DND-41 (cell line): ENCODE measurements at regions not wholly inside any gene's neighbourhood (a gene's known extent, or its start where the extent isn't known, plus 50 kb on each side); places are given as distances from the start of the nearest gene placed in this dataset.

ENCODE experiments used
- ATAC-seq: fragments of 200-7000 bp; cut with Tn5 transposase; 3 replicates; pipeline ENCODE4 v1.9.1; 2021; ENCODE audit warnings: low read depth; ENCODE audit not compliant: insufficient read depth
- DNase-seq: peaks from one replicate; pipeline ENCODE4 v3.0.0-alpha.2; 2020
- H2AFZ ChIP-seq: 2 replicates; pipeline ENCODE4 v1.6.0; 2012; ENCODE audit warnings: low read depth, low read length
- H3K27ac ChIP-seq: 2 replicates; pipeline ENCODE4 v1.5.1; 2012; ENCODE audit warnings: low read length, inconsistent platforms
- H3K27me3 ChIP-seq: fragments of 200-600 bp; sonication (generic); 2 replicates; pipeline ENCODE4 v1.6.0; 2012; ENCODE audit warnings: low read length, mild to moderate bottlenecking, inconsistent platforms; ENCODE audit not compliant: insufficient read depth, poor library complexity
- H3K36me3 ChIP-seq: 2 replicates; pipeline ENCODE4 v1.5.1; 2012; ENCODE audit warnings: low read length, inconsistent platforms; ENCODE audit not compliant: insufficient read depth
- H3K4me1 ChIP-seq: 2 replicates; pipeline ENCODE4 v1.5.1; 2012; ENCODE audit warnings: mild to moderate bottlenecking, low read length; ENCODE audit not compliant: insufficient read depth
- H3K4me2 ChIP-seq: 2 replicates; pipeline ENCODE4 v1.6.0; 2012; ENCODE audit warnings: mild to moderate bottlenecking, moderate library complexity, low read length, inconsistent platforms; ENCODE audit not compliant: insufficient read depth
- H3K4me3 ChIP-seq, 2 experiments: fragments of 200-600 bp in 1 of 2; shearing (Covaris generic) in 1 of 2; 2 replicates each; pipeline ENCODE4 v1.5.1; 2012 to 2016; ENCODE audit warnings: inconsistent platforms in 2 of 2, low read length in 2 of 2, mild to moderate bottlenecking in 2 of 2, low read depth in 1 of 2, moderate library complexity in 1 of 2
- H3K79me2 ChIP-seq: 2 replicates; pipeline ENCODE4 v1.6.0; 2012; ENCODE audit warnings: low read length, inconsistent platforms; ENCODE audit not compliant: insufficient read depth
- H3K9ac ChIP-seq: 2 replicates; pipeline ENCODE4 v1.6.0; 2012; ENCODE audit warnings: low read depth, mild to moderate bottlenecking, inconsistent platforms, low read length, moderate library complexity
- H3K9me3 ChIP-seq: 2 replicates; pipeline ENCODE4 v1.5.1; 2012; ENCODE audit warnings: low read length, moderate library complexity, mild to moderate bottlenecking, inconsistent platforms; ENCODE audit not compliant: insufficient read depth, severe bottlenecking
- H4K20me1 ChIP-seq: 2 replicates; pipeline ENCODE4 v1.6.0; 2012; ENCODE audit warnings: low read length; ENCODE audit not compliant: insufficient read depth
- EZH2 ChIP-seq: IDR thresholded peaks from 3 replicates; pipeline ENCODE4 v1.6.1; 2012; ENCODE audit warnings: borderline replicate concordance, low read depth, mild to moderate bottlenecking, moderate library complexity, low read length, inconsistent platforms; ENCODE audit not compliant: severe bottlenecking
- TF ChIP-seq, protein P1 (sequence below): IDR thresholded peaks from 2 replicates; pipeline ENCODE4 v1.5.1; 2012; ENCODE audit warnings: borderline replicate concordance, low read length, moderate library complexity, mild to moderate bottlenecking; ENCODE audit not compliant: poor library complexity, severe bottlenecking; ENCODE audit errors: extremely low read depth

DNA sequence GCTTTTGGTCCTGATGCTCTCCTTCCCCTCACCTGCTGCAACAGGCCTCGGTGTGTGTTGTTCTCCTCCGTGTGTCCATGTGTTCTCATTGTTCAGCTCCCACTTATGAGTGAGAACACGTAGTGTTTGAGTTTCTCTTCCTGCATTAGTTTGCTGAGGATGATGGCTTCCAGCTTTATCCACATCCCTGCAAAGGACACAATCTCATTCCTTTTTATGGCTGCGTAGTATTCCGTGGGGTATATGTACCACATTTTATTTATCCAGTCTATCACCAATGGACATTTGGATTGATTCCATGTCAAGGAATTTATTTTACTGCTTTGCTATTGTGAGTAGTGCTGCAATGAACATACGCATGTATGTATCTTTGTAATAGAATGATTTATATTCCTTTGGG lies 116.9 kb upstream of the SIRPG start:
- no peak for TF ChIP-seq EZH2
- TF ChIP-seq, protein P1, sequence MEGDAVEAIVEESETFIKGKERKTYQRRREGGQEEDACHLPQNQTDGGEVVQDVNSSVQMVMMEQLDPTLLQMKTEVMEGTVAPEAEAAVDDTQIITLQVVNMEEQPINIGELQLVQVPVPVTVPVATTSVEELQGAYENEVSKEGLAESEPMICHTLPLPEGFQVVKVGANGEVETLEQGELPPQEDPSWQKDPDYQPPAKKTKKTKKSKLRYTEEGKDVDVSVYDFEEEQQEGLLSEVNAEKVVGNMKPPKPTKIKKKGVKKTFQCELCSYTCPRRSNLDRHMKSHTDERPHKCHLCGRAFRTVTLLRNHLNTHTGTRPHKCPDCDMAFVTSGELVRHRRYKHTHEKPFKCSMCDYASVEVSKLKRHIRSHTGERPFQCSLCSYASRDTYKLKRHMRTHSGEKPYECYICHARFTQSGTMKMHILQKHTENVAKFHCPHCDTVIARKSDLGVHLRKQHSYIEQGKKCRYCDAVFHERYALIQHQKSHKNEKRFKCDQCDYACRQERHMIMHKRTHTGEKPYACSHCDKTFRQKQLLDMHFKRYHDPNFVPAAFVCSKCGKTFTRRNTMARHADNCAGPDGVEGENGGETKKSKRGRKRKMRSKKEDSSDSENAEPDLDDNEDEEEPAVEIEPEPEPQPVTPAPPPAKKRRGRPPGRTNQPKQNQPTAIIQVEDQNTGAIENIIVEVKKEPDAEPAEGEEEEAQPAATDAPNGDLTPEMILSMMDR = no peak
- no peak overlapping the region for H3K4me3 ChIP-seq
- no peaks in the 10 kb centered on the region for H3K79me2 ChIP-seq
- H3K36me3 ChIP-seq = no peaks in the 10 kb centered on the region
- DNase-seq = no peak
- no peak overlapping the region for H3K9ac ChIP-seq
- peaks cover 16% of the 10 kb centered on the region for H3K27me3 ChIP-seq
- H3K9me3 ChIP-seq = no peaks in the 10 kb centered on the region
- no peak for ATAC-seq
- no peaks in the 10 kb centered on the region for H4K20me1 ChIP-seq
- no peak overlapping the region for H2AFZ ChIP-seq
- H3K27ac ChIP-seq = no peak overlapping the region
- H3K4me1 ChIP-seq = peaks cover 23% of the 10 kb centered on the region
- no peak overlapping the region for H3K4me2 ChIP-seq

GRCh38 chr20:1773816-1774215 lies 116.2 kb upstream of the SIRPG start:
- Histone ChIP-seq H3K27ac (no peak overlapping the region), H3K4me2 (no peak overlapping the region), H3K9ac (no peak overlapping the region), H3K36me3 (no peaks in the 10 kb centered on the region), H3K79me2 (no peaks in the 10 kb centered on the region), H3K4me3 (no peak overlapping the region), H2AFZ (no peak overlapping the region), H4K20me1 (no peaks in the 10 kb centered on the region), H3K4me1 (peaks cover 23% of the 10 kb centered on the region), H3K27me3 (peaks cover 14% of the 10 kb centered on the region), H3K9me3 (no peaks in the 10 kb centered on the region)
- TF ChIP-seq EZH2 = no peak
- TF ChIP-seq, protein P1 = no peak
- DNase-seq (no peak), ATAC-seq (no peak)

DNA sequence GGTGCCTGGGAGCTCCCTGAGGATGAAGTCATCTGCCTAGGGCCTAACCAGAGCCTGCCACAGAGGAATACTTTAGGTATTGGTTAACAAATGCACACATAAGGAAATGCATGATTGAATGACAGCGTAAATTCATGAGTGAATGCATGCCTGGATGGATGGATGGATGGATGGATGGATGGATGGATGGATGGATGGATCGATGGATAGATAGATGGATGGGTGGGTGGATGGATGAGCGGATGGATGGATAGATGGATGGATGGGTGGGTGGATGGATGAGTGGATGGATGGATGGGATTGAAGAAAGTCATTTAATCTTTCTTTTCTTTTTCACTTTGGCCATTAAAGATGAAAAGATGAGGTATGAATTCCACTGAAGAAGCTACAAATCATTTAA lies 111.9 kb upstream of the SIRPG start:
- no peaks in the 10 kb centered on the region for H4K20me1 ChIP-seq
- no peak overlapping the region for H2AFZ ChIP-seq
- DNase-seq (no peak), ATAC-seq (no peak)
- no peak overlapping the region for H3K4me3 ChIP-seq
- H3K4me1 ChIP-seq = no peaks in the 10 kb centered on the region
- H3K36me3 ChIP-seq = no peaks in the 10 kb centered on the region
- H3K9me3 ChIP-seq = no peaks in the 10 kb centered on the region
- no peak overlapping the region for H3K27ac ChIP-seq
- no peak overlapping the region for H3K9ac ChIP-seq
- no peaks in the 10 kb centered on the region for H3K79me2 ChIP-seq
- H3K4me2 ChIP-seq = no peak overlapping the region
- H3K27me3 ChIP-seq = no peaks in the 10 kb centered on the region
- TF ChIP-seq, protein P1 = no peak
- no peak for TF ChIP-seq EZH2

DNA sequence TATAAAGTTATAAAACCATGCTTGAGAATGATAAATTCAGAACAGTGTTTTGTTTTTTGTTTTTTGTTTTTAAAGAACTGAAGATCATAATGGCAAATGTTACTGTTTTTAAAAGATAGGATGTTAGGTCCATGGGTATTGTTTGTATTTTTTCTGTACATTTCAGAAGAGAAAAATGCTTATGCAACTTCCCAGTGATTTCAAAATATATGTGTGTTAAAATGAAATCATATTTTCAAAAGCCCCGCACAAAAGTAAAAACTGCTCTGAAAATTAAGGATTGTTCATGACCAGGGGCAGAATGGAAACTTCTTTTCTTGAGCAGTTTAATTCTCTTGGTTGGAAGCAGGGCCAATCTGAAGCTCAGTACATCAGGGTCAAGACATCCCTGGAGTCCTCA lies 109.2 kb upstream of the SIRPG start:
- no peaks in the 10 kb centered on the region for H3K36me3 ChIP-seq
- H4K20me1 ChIP-seq = no peaks in the 10 kb centered on the region
- no peaks in the 10 kb centered on the region for H3K27me3 ChIP-seq
- H3K4me1 ChIP-seq = no peaks in the 10 kb centered on the region
- DNase-seq = no peak
- H3K9me3 ChIP-seq = no peaks in the 10 kb centered on the region
- H3K9ac ChIP-seq = no peak overlapping the region
- H3K79me2 ChIP-seq = no peaks in the 10 kb centered on the region
- no peak overlapping the region for H2AFZ ChIP-seq
- H3K4me3 ChIP-seq = no peak overlapping the region
- TF ChIP-seq EZH2 = no peak
- TF ChIP-seq, protein P1 = no peak
- no peak overlapping the region for H3K27ac ChIP-seq
- H3K4me2 ChIP-seq = no peak overlapping the region
- ATAC-seq = no peak
